GM19452 (cell line): ENCODE measurements at regions not wholly inside any gene's neighbourhood (a gene's known extent, or its start where the extent isn't known, plus 50 kb on each side); places are given as distances from the start of the nearest gene placed in this dataset.
A peak's percentile ranks its signal among the peaks of the same experiment; 100 is the strongest.
"Not testable (repeated sequence)": the region's sequence is repeated elsewhere in the genome, so short reads cannot be mapped to it uniquely, and the experiment has no call there.

Experiments
- ATAC-seq: cut with Tn5 transposase; IDR thresholded peaks from one replicate; pipeline ENCODE4 v1.9.1; 2021; ENCODE audit not compliant: unreplicated experiment

- no peak for ATAC-seq
Observed at GRCh38 chrX:39487969-39488330, 609.8 kb downstream of the BCOR start.

DNA sequence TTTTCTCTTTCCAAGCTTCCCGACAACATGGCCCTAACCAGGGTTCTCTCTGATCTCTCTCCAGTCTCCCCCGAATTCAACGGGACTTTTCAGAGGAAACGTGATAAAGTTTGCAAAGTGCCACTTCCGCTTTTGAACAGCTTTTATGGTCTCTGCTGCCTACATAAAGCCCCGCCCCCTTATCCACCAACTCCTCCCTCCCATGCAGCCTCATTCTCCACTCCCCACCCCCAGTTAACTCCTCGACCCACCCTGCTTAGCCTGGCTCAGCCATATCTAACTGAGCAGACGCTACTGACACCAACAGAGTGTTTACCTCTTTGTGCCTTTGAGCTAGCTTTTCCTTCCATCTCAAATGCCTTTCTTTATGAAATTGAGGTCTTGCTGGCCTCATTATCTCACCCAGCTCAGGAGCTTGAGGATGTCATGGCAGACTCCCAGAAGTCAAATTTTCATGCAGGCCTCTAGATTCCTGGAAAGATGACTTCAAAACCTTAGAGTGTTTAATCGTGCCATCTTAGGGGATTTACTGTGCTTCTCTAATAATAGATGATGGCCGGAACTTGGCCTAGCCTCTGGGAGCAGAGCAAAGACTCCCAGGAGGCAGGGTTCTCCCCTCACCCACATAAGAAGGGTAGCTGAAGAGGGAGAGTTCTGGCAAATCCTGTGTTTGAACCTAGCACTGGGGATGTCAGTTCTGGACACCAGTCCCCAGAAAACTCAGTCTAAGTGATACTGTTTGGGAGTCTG lies 606.0 kb downstream of the BCOR start:
- peak; percentile 62 for ATAC-seq

DNA sequence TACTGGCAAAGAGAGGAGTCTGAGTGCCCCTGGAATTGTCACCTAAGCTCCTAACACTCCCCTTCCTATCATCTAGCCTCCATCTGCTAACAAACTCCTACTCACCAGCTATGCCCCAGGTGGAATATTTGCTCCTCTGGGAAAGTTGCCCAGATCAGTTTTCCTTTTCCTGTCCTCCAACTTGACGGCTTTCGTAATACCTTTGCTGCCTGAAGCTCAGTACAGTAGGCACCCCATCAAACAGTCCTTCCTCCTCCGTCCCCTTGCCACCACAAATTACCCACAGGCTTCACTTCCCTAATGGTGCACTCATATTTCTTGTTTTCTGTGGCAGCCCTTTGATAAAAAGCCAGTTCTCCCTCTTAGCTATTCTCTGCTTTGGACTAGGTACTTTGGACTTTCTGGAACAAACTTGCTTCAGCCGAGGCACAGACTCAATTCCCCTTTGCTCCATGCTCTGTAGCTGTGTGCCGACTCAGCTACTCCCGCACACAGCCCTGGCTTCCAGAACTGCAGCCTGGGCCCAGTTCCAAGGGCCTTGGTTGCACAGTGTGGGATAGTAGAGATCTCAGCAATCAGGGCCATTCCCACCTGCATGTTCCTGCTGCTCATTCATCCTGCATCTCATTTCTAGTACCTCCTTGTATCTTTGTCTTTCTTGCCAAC lies 605.1 kb downstream of the BCOR start:
- no peak for ATAC-seq

DNA sequence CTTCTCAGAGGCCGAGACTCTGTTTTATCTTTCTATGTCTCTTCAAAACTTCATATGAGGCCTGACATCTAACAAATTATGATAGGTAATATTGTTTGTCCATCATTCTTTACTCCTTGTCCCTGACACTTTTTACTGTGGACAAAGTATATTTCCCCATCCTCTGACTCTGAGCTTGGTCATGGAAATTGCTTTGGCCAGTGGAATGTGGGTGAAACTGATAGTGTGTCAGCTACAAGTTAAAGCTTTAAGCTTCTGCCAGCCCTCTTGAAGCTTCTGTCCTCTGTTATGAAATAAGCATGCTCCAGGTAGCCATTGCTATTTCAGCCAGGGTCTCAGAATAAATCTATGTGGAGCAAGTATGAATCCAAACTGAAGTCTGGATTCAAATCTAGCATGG lies 604.6 kb downstream of the BCOR start:
- no peak for ATAC-seq

GRCh38 chrX:39497117-39497516 lies 600.6 kb downstream of the BCOR start:
- ATAC-seq, result not testable (repeated sequence)

DNA sequence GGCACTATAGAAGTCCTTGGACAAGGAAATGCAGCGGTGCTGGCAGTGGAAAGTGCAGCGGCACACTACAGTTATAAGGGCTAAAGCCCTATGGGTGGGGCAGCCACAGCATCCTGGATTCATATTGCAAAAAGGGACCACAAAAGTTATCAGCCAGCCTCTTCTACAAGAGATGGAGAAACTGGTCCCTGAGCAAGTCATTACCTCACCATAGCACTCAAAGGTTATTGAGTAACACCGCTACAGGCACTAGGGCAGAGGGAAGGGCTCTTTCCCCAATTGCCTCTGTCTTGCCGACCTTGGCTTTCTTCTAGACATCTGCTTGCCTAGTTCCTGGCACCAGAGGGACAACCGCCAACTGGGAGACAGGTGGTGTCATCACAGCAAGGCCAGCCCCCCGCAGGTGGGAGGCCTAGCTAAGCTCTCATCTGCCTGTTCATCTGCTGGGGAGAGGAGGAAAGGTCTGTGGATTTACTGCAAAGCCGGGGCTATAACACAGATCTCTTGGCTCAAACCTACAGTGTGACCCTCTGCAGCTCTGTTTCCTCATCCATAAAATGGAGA lies 600.0 kb downstream of the BCOR start:
- no peak for ATAC-seq

DNA sequence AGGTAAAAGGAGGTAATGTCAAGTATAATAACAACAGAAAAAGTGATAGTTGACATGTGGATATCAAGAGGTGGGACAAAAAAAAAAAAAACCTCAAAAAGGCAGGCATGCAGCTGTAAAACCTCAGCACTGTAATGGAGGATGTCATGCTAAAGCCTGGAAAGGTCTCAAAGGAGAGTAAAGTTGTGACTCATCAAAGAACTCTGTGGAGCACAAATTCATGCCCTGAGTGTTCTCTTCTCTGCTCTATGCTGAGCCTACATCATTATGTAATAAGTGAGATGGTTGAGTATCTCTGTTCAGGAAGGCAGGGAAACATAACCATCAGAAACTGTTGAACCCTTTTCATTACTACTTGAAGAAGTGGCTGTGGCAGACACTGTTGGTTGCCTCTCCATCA lies 597.8 kb downstream of the BCOR start:
- no peak for ATAC-seq

GRCh38 chrX:39501822-39502221 lies 595.9 kb downstream of the BCOR start:
- no peak for ATAC-seq

- no peak for ATAC-seq
Observed at GRCh38 chrX:39502486-39502885, 595.3 kb downstream of the BCOR start.

DNA sequence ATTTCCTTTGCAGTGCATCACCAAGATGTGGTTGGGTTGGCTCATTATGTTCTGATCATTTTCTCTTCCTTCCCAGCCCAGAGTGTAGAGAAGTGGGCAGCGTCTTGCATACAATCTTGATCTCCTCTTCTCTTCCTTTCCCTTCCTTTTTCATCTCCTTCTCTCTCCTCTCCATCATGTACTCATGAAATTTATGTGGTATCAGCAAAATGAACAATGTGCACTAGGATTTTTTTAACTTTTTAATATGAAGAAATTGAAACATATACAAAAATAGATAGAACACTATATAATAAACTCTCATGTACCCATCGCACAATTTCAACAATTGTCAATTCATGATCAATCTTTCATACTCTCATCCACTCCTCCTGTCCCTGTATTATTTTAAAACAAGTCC lies 593.5 kb downstream of the BCOR start:
- ATAC-seq, result no peak

DNA sequence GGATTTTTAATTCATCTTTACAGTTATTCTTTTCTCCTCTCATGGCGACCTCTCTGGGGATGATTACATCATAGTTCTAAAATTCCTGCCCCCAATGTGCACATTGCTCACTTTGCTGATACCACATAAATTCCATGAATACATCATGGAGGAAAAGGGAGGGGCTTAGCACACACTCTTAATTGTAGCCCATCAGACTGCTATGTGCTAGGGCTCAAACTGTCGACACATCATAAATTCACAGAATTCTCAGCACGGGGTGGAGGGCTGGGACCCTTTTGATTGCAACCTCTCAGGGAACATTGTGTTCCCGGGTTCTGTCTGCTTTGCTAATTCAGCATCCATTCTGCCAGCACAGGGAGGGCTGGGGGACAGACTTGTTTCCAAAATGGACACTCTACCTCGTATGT lies 592.9 kb downstream of the BCOR start:
- ATAC-seq, result no peak

DNA sequence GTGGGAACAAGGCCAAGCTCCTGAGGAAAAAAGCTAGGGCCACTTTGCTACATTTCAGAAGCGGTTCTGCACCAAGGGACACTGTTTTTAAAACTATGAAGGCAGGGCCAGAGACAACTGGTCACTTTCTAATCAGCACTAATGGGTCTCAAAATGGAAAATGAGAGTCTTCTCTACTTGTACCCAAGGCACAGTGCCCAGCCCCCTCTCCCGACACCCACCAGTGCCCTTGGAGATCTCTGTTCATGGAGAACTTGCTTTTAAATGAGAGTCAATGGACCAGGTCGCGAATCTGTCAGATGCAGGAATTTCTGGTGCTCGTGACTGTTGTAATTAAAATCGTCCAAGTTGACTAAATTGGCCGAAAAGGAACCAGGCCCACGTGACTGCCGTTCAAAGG lies 591.6 kb downstream of the BCOR start:
- ATAC-seq, result no peak

DNA sequence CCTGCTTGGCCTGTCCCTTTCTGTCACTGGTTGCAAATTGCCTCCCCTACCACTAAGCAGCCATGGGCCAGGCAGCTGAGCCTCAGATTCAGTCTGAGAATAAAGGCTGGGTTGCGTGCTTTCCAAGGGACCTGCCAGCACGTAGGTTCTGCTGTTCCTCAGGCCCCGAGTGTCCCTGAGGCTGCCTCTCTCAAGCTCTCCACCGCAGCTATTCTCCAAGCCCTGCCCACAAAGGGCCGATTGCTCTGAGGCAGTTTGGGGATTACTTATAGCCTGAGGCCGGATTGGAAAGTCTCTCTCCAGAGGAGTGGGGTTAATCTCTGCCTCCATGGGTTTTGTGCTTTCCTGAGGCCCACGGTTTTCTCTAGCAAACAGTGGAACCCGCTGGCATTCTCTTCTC lies 590.7 kb downstream of the BCOR start:
- ATAC-seq, result no peak

DNA sequence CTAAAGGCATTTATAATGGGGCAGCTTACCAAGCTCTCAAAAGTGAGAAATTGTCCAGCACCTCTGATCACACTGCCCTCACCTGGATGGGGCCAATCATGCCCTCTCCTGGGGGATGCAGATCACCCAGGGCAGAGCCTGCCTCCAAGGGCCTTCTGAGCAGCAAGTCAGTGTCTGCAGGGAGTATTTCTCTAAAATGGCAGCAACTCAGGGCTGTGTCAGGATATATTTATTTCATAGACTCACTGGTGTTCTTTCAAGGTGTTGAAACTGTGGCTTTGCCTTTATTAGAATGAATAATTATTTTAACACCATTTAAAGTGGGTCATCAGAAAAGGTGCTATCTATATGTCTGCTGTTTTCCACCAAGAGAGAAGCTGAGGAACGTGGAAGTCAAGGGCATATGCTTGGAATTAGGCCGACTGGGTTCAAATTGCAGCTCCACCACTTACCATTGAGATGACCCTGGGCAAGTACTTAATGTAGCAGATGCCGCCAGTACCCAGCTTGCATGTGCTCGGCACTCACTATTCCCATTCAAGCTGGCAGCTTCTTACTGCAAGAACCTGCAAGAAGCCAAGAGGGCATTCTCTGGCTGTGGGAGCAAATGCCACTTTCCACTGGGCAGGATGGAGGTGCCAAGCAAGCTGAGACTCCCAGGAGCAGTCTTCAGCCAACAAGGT lies 590.0 kb downstream of the BCOR start:
- no peak for ATAC-seq

GRCh38 chrX:39508300-39508692 lies 589.5 kb downstream of the BCOR start:
- ATAC-seq, result no peak

GRCh38 chrX:39509157-39509556 lies 588.6 kb downstream of the BCOR start:
- no peak for ATAC-seq

GRCh38 chrX:39513836-39514235 lies 583.9 kb downstream of the BCOR start:
- ATAC-seq, result no peak

- ATAC-seq, result no peak
Observed at GRCh38 chrX:39514801-39515200, 583.0 kb downstream of the BCOR start.

DNA sequence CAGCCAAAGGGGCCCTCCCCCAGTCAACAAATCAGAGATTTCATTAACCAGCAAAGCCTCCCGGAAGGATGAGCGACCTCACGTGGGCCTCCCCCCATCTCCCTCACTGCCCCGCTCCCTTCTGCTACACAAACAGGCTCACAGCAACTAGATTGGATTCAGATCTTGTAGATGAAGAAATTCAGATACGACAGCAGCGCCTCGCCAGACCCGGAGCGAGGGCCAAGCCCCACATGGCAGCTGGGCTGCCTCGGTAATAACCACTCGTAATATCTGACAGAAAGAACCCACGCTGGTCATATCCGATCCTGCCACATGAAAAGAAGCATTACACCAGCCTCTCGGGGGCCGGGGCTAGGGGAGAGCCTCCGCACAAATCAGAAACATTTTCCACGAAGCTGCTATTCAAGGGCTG lies 581.3 kb downstream of the BCOR start:
- ATAC-seq, result no peak

DNA sequence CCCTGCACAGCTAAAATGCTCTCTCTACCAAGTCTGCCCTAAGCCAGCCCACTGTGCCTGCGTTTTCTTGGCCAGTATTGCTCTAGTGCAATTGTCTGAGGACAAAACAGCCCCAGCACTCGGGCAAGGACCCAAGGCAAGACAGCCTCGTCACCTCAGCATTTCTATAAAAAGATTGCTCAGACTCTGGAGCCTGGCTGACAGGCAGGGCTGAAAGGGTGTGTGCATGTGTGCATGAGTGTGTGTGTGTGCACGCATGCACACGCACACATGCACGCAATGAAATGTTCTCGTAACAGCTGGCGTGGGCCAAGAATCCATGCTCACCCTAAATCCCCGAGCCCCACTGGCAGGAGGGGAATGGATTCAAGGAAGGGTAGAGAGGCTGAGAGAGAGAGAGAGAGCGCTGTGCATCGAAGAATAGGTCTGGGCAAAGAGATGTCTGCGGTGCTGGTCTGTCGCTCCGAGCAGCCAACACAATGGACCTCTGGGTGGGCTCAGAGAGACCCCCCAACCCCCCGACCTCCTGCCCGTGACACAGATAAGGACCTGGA lies 579.2 kb downstream of the BCOR start:
- no peak for ATAC-seq

GRCh38 chrX:39519030-39519488 lies 578.7 kb downstream of the BCOR start:
- no peak for ATAC-seq
